ENCODE measurements at regions not wholly inside any gene's neighbourhood (a gene's known extent, or its start where the extent isn't known, plus 50 kb on each side); places are given as distances from the start of the nearest gene placed in this dataset.
"Not testable (repeated sequence)": the region's sequence is repeated elsewhere in the genome, so short reads cannot be mapped to it uniquely, and the experiment has no call there.

DNA sequence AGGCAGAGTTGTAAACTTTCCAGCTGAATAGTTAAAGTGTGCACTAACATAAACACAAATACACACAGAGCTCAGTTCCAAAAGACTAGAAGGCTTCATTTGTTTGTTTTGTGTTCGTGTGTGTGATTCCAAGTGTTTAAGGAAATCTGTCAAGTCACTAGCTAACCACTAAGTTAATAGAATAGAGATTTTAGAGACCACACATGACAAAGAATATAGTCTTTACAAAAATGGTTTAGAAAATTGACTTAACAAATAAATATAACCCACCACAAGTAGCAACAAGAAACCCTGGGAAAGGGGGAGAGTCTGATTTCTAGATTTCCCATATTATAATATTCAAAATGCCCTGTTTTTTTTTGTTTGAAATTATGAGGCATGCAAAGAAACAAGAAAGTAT is 209.4 kb downstream of the FZD1 start:
- no peak for DNase-seq

DNA sequence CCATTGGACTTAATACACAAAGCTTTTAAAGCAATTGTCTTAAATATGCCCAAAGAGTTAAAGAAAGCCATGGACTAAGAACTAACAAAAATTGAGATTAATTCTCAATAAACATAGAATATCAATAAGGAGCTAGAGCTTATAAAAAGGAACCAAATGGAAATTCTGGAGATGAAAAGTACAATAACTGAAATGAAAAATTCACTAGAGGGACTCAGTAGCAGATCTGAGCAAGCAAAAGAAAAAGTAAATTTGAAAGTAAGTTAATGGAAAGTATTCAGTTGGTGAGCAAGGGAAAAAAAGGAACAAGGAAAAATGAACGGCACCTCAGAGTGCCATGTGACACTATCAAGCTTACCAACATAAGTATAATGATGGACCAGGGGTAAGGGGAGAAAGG is 209.8 kb downstream of the FZD1 start:
- DNase-seq, result no peak

DNA sequence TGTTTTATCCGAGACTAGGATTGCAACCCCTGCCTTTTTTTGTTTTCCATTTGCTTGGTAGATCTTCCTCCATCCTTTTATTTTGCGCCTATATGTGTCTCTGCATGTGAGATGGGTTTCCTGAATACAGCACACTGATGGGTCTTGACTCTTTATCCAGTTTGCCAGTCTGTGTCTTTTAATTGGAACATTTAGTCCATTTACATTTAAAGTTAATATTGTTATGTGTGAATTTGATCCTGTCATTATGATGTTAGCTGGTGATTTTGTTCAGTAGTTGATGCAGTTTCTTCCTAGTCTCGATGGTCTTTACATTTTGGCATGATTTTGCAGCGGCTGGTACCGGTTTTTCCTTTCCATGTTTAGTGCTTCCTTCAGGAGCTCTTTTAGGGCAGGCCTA is 216.2 kb downstream of the FZD1 start:
- DNase-seq, result not testable (repeated sequence)

DNA sequence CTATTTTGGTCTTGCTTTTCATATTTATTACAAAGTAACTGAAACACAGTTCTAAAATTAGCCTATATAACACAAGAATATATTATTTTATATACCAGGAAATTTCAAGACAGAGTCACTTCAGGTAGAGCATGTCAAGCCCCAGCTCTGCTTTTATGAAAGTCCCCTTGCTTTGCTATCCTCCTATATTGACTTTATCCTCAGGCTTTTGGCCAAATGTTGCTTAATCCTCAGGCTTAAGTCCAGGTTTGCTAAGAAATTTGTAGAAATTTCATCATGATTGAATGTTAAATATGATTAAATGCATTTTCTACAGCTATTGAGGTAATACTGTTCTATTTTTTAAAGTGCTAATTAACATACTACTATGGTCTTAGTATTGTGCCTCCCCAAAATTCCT is 227.6 kb downstream of the FZD1 start:
- no peak for DNase-seq

GRCh38 chr7:91492317-91492716 is 228.1 kb downstream of the FZD1 start:
- no peak for DNase-seq

GRCh38 chr7:91492773-91493172 is 228.5 kb downstream of the FZD1 start:
- DNase-seq, result no peak

DNA sequence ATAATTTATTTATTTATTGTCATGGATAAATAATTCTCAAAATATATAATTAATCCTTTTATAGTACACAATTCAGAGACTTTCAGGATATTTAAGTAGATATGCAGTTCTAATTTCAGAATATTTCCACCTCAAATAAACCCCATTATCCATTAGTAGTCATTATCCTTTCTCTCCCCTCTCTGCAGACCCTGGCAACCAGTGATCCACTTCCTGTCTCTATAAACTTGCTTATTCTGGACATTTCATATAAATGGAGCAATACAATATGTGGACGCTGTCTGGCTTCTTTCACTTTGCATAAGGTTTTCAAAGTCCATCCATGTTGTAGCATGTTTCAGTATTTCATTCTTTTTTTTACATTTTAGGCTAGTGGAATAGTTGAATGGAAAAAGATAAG is 230.2 kb downstream of the FZD1 start:
- DNase-seq, result no peak

GRCh38 chr7:91496251-91496820 is 232.1 kb downstream of the FZD1 start:
- DNase-seq, result no peak

GRCh38 chr7:91497277-91497676 is 233.0 kb downstream of the FZD1 start:
- DNase-seq, result not testable (repeated sequence)

DNA sequence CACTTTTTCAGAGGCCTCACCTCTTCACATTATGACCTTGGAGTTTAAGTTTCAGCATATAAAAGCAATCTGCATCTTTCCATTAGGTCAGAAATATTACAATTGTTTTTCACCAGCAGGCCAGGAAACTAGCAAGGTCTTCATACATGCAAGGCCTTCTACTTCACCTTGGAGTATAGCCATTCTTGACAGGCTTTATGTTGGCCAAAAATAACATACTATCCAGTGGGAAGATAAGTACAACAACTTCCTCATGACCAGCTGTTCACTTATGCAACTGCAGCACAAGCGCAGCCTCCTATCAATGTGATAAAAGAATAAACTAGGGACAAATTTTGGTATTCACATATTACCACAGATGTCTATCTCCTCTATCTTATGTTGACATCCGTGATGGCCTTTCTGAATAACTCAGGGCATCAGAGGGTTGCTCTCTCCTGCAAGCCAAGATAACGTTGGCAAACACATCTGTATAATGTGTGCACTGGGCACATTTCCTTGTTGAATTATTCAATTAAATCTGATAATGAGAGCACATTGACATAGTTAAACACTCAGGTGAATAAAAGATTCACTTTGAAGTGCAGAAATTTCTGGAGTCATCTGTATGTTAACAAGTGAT is 239.8 kb downstream of the FZD1 start:
- no peak for DNase-seq

DNA sequence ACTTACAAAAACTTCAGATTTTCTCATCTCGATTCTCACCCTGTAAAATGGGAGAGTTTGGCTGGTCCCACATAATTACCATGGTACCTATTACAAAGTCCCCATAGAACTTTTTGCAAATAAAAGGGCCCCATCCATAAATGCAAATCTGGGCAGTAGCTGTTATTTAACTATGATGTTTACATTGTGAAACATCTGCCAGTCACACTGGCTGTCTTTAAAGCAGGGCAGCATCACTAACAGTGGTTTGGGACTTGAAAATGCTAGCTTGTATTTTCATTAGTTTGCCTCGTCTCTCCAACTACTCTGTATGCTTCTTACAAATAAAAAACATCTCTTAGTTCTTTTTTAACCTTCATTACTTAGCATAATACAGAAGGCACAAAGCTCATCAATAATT is 240.7 kb downstream of the FZD1 start:
- no peak for DNase-seq

- not testable (repeated sequence) for DNase-seq
These were observed 242.7 kb downstream of the FZD1 start for GRCh38 chr7:91506966-91507365.

GRCh38 chr7:91511861-91512260 is 247.6 kb downstream of the FZD1 start:
- DNase-seq, result not testable (repeated sequence)

DNA sequence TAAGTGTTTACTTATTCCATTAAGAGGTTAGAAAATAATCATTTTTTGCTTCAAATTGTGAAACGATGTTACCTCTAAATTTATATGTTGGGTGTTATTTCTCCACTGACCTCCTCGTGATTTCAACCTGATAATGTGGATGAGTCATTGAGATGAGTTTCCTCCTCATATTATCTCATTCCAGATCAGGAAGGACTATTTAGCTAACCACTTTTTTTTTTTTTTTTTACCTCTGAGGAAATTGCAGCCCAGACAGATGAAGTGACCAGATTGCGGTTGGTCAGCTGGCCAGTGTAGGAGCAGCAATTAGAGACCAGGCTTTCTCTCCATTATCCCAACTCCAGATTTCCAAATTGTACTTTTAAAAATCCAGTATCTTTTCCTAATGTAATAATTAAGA is 248.7 kb downstream of the FZD1 start:
- no peak for DNase-seq

DNA sequence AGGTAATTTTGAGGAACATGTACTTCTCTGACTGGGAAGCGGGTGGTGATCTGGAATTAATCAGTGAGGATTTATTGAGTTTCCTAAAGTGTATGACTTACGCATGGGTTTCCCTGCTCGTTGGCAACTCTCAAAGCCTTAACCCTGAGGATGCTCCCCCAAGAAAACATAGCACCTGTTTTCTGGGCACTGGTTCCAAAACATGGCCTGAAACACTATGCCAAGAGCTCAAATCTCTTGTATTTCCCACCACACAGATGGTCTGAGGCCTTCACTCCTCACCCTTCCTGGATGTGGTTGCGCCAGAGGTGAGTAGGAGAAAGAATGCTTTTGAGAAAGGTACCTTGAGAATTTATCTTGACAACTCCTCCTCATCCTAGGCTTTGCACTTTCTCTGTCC is 250.4 kb downstream of the FZD1 start:
- no peak for DNase-seq

DNA sequence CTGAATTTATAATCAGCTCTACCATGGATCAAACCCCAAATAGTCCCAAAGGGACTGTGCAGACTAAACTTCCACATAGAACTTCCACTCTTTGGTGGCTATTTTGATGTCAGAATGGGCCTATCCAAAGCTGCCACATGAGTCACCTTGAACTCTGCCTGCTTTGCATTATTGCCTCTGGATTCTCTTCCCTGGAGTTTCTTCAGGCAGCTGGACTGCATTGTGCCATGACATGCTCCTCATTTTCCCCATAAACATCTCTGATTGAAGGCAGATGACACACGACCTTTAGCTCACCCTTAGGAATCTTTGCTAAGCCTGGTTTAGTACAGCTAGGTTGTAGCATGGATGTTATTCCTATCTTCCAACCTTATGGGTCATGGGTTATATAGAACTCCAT is 251.7 kb downstream of the FZD1 start:
- DNase-seq, result no peak

DNA sequence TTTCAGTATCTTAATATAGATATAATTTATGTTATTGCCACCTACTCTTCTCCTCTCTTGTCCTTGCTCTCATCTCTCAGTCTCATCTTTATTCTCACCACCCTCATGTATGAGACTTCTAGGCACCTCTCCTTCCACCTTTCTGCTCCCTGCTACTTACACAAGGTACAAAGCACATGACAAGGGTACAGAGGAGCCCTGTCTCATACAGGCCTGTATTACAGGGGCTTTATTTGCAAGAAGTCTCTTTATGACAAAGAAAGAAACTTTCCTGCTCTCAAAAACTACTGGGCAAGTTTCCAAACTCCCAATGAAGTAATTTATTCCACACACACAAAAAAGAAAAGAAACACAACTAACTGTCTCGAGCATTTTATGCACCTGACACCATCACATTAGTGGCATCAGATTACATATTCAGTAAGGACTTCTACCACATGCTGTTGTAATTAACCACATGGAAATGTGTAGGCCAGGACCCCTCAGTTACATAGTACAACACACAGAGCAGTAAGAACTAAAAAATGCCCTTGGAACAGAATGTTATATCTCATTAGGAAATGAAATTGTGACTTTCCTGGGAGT is 253.1 kb downstream of the FZD1 start:
- no peak for DNase-seq

GRCh38 chr7:91518058-91518457 is 253.8 kb downstream of the FZD1 start:
- no peak for DNase-seq

DNA sequence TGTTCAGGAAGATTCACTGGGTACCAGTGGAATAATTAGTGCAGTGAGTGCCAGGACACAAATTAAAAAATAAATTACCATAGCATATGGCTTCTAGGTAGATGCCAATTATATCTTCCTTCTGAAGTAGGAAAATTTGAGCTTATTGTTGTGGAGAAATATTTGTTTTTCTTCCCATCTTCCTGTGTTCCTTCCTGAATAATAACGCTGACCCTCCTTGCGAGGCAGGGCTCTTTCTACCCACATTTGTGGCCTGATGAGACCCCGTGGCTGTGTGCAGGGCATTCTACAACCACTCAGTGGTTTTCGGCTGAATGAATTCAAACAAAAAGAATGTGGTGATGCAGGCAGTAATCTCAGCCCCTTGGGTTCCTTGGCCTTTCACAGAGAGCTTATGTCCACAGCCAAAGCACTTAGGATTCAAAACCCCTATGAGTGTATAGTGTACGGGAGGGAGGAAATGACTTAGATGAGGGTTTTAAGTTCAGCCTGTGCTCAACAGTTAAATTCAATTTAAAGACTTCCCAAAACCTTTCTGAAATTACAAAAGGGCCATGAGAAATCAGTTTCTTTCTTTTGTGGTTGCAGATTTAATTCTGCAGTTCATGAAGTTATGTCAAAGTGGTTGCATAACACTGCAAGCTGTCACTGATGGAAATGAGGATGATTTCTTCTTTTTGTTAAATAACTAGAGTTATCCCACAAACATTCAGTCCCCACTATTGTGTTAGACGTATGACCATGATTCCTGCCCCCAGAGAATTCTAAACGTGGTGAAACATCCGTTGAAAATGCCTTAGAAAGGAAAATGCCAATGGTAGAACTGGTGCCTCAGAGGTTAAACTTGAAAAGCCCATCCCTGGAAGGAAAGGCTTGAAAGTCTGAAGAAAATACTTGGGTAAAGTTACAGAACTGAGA is 255.3 kb downstream of the FZD1 start:
- DNase-seq, result no peak

- no peak for DNase-seq
These were observed 256.4 kb downstream of the FZD1 start for GRCh38 chr7:91520645-91521044.

- no peak for DNase-seq
These were observed 262.2 kb downstream of the FZD1 start for GRCh38 chr7:91526404-91526803.

DNA sequence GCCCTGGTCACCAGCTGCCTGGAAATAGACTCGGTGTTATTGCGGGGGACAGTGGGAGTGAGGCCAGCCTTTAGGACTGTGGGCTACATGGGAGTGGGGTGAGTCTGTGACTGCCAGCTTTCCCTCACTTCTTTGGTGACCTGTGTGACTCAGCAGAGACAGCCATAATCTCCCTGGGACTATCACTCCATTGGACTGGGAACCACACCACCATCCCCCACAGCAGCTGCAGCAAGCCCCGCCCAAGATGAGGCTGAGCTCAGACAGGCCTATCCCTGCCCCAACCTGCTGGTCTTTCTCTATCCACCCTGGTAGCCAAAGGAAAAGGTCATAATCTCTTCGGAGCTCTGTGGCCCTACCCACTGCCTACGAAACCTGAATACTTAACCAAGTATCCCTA is 263.2 kb downstream of the FZD1 start:
- no peak for DNase-seq

- DNase-seq, result no peak
These were observed 269.8 kb downstream of the FZD1 start for GRCh38 chr7:91533996-91534395.
